Left colon (tissue), 2 donors: ENCODE measurements at regions not wholly inside any gene's neighbourhood (a gene's known extent, or its start where the extent isn't known, plus 50 kb on each side); places are given as distances from the start of the nearest gene placed in this dataset.
"Not testable (repeated sequence)": the region's sequence is repeated elsewhere in the genome, so short reads cannot be mapped to it uniquely, and the experiment has no call there.

ENCODE experiments used
- ATAC-seq: fragments of 200-7000 bp; cut with Tn5 transposase; one replicate; pipeline ENCODE4 v1.9.1; 2020; ENCODE audit warnings: mild to moderate bottlenecking, moderate library complexity
- DNase-seq, 2 donors: peaks; one replicate each; pipeline ENCODE4 v3.0.0-alpha.2; 2020
- intact Hi-C, 2 donors: fragments of 100-400 bp; cut with DNase I in 1 of 2; cut with micrococcal nuclease in 1 of 2; formaldehyde crosslinking; loops; one replicate each; pipeline versions ENCODE4 v1.11.2 to v1.14.0; 2022; cut with DNase I, micrococcal nuclease
- donor health status: DM: no; HTN: no; CAD: no.
- donor health status: DM: yes; HTN: yes; CAD: no.

DNA sequence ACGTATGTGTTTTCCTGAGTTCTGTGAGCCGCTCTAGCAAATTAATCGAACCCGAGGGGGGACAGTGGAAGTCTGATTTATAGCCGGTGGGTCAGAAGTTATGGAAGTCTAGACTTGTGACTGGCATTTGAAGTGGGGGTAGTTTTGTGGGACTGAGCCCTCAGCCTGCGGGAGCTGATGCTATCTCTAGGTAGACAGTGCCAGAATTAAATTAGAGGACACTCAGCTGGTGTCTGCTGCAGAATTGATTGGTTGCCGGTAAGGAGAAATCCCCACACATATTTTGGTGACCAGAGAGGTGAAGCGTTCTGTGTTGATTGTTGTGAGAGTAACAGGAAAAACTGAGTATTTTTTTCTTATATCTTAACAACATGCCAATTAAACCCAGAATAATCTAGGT is 143.8 kb upstream of the ADCY1 start:
- no peak for DNase-seq
- no peak for ATAC-seq
- intact Hi-C loops, result no loop called here

DNA sequence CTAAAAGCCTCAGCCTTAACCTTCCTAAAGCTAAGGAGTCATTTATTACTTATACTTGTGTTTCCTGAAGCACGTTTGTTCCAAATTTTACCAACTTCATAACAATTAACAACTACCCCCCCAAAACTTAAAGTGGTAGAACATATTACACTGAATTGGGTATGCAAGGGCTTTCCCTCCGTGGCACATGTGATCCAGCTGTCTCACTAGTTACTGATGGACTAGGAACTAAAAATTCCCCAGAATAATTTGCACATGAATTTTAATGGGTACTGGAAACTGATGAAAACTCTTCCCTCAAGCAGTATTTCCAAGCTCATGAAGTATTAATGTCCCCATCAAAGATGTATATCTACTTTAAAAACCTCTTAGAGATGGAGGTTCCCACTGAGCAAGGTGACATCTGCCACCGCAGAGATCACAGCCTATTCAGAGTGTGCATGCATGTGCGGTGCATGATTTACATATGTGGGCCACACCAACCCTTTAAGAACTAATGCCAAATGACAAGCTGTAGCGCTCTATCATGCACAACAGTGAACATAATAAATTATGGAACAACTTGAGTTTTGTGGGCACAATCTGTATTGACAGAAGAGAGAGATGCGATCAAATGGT is 139.9 kb upstream of the ADCY1 start:
- DNase-seq (no peak), ATAC-seq (no peak)

DNA sequence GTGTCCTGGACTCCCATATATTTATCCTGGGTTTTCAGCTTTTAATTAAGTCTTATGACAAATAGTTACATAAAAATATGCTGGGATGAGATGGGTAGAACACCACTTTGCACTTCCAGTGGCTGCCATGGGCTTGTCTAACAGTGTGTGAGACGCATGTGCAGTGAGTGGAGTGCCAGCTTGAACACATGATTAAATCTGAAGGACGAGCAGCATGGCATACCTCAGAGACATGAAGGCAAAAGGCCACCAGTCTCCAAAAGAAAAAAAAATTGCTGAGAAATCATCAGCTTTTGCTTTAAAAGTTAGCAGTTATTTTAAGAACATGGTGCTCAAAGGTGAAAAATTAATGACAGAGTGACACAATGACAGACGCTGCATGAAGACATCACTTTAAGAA is 139.0 kb upstream of the ADCY1 start:
- DNase-seq (no peak), ATAC-seq (no peak)
- intact Hi-C loops, result no loop called here

More for the DNA sequence above, 139.9 kb upstream of the ADCY1 start:
- intact Hi-C loops, result no loop called here

- ATAC-seq, result no peak
These were observed 138.3 kb upstream of the ADCY1 start for GRCh38 chr7:45435846-45436245.

GRCh38 chr7:45440776-45441175 is 133.4 kb upstream of the ADCY1 start:
- DNase-seq, intact Hi-C loops, ATAC-seq: not testable (repeated sequence)

More at GRCh38 chr7:45435846-45436245, 138.3 kb upstream of the ADCY1 start:
- intact Hi-C loops, result no loop called here
- no peak for DNase-seq

GRCh38 chr7:45443263-45443662 is 130.9 kb upstream of the ADCY1 start:
- DNase-seq (no peak), ATAC-seq (no peak)
- intact Hi-C loops, result no loop called here

GRCh38 chr7:45446195-45446944 is 127.8 kb upstream of the ADCY1 start:
- DNase-seq (no peak), ATAC-seq (no peak)
- intact Hi-C loops, result no loop called here

- ATAC-seq (no peak), DNase-seq (no peak)
- intact Hi-C loops, result no loop called here
These were observed 126.9 kb upstream of the ADCY1 start for GRCh38 chr7:45447296-45447695.

DNA sequence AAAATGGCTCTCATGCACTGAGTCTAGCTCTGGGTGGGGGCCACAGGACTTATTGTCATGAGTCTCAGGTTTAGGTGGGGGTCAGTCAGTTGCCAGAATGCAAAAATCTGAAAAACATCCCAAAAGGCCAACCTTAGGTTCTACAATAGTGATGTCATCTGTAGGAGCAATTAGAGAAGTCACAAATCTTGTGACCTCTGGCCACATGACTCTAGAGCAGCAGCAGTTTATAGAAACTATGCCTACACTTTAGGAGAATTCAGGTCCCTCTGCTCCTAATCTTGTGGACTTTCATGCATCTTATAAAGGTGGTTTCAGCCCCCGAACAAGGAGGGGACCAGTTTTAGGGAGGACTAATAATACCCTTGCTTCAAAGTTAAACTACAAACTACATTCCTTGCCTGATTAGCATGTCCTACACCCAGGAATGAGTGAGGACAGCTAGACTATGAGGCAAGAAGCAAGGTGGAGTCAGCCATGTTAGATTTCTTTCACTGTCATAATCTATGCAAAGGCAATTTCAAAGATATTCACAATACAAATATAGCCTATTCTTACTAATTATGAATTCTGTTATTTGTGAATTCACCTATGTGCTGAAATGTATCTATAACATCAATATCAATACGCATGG is 123.5 kb upstream of the ADCY1 start:
- intact Hi-C loops, result no loop called here
- ATAC-seq, result no peak

DNA sequence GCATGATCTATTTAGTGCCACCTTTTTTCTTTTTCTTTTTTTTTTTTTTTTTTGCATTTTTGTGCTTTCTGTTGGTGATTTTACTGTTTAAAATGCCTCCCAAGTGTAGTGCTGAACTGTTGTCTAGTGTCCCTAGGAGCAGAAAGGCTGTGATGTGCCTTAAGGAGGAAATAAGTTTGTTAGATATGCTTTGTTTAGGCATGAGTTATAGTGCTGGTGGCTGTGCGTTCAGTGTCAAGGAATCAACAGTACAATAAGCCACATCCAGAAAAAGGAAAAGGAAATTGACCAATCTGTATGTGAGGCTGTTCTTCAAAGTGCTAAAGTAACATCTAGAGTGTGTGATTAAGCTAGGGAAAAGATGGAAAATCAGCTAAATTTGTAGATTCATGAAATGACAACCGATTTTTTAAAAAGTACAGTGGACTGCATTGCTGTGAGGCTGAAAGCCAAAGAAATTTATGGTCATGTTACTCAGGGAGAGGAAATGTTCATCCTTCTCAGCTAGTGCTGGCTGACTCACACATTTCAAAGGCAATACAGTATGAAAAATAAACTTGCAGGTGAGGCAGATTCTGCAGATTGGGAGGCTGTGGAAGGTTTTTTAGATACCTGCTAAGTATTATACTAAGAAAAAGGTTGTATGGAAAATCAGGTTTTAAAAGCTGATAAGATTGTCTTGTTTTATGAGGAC is 122.7 kb upstream of the ADCY1 start:
- intact Hi-C loops, result no loop called here
- no peak for ATAC-seq
- no peak for DNase-seq

More for the DNA sequence above, 123.5 kb upstream of the ADCY1 start:
- DNase-seq, result no peak

GRCh38 chr7:45454771-45455170 is 119.4 kb upstream of the ADCY1 start:
- ATAC-seq (no peak), DNase-seq (no peak)
- intact Hi-C loops, result no loop called here

GRCh38 chr7:45455662-45456061 is 118.5 kb upstream of the ADCY1 start:
- no peak for ATAC-seq
- DNase-seq, result no peak
- intact Hi-C loops, result no loop called here

- DNase-seq (no peak), ATAC-seq (no peak)
- intact Hi-C loops, result no loop called here
These were observed 118.1 kb upstream of the ADCY1 start for GRCh38 chr7:45456105-45456504.

DNA sequence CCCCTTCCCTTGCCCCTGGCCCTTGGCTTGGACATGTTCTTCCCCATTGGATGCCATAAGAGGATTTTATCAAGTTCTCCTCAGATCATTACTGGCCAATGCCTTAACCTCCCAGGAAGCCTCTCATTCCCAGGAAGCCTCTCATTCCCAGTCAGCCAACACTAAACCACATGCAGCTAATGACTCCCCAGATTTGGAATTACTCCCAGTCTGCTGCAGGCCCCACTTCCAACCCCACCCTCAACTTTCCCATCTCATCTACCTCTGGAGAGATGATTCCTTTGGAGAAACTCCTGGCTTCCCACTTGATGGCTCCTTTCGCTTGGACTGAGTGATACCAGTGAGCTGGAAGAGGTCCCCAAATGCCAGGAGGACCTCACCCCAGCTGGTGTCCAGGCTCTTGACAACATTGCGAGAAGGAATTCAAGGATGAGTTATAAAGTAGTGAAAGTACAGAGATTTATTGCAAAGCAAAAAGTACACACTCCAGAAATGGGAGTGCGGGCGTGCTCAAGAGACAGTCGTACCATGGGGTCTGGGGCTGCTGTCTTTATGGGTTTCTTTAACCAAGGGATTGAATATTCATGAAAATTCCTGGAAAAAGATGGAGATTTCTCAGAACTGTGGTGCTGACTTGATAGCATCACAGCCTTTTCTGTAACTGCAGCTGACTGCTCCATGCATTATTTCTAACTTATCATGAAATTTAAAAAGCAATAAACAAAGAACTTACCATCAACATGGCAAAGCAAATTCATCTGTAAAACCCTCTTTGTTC is 117.2 kb upstream of the ADCY1 start:
- DNase-seq (no peak), ATAC-seq (no peak)
- intact Hi-C loops, result no loop called here

- ATAC-seq (no peak), DNase-seq (no peak)
- intact Hi-C loops, result no loop called here
These were observed 116.6 kb upstream of the ADCY1 start for GRCh38 chr7:45457591-45457990.

DNA sequence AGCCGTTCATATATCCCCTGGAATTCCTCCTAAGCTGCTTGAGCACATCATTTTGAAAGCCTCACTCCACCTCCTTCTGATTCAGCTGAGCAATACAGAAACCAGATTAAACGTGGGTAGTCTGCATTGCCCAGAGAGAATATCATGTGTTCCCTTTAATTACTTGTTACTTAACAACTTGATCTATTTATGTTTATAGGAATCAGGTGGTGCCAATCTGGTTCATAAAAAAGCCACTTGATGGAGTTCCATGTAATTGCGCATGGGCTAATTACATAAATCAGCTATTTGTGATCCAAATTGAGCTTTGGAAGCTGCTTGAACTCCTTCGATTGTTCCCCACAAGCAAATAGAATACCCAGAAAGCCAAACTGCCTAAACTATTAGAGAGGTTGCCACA is 114.7 kb upstream of the ADCY1 start:
- no peak for DNase-seq
- intact Hi-C loops, result no loop called here
- no peak for ATAC-seq

DNA sequence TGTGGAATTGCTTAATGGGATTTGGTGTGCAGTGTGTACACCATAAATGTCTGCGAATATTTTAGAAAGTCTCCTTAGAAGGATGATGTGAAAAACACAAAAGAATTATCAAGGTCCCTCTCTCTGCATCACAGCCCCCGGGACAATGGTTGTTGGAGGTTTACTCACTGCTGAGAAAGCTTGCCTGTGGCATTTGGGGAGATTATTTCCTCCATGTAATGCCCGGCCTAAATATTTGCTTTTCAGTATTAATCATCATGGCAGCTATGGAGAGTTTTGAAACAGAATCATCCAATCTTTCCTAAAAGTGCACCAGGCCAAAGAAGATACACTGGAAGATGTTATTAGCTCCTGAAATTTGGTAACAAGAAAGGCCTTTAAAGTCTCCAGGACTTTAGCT is 113.8 kb upstream of the ADCY1 start:
- DNase-seq (no peak), ATAC-seq (no peak)
- intact Hi-C loops, result no loop called here

DNA sequence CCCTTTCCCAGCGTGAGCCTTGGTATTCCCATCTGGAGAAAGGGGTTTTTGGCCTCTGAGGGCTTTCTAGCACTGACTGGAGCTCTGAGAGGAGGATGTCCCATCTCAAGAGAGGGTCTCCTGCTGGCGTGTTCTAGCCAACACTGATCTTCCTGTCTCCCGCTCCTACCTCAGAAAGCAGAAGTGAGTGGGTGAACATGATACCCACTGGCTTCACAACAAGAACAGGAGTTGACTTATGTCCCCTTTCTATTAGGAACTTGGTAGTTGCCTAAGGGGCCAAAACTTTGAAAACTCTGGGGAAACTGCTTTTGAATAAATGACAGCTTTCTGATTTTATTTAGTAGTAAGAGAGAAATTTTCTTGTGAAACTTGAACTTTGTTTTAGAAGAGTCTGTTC is 113.1 kb upstream of the ADCY1 start:
- intact Hi-C loops, result no loop called here

GRCh38 chr7:45469103-45469502 is 105.1 kb upstream of the ADCY1 start:
- no peak for ATAC-seq
- intact Hi-C loops, result no loop called here
- no peak for DNase-seq

More for the DNA sequence above, 113.1 kb upstream of the ADCY1 start:
- DNase-seq (no peak), ATAC-seq (no peak)
